GM18526 (cell line): ENCODE measurements at regions not wholly inside any gene's neighbourhood (a gene's known extent, or its start where the extent isn't known, plus 50 kb on each side); places are given as distances from the start of the nearest gene placed in this dataset.

Experiments used
- POLR2A ChIP-seq: IDR thresholded peaks from 3 replicates; pipeline ENCODE4 v1.6.1; 2011; ENCODE audit not compliant: insufficient read length; ENCODE audit errors: extremely low read depth

- no peak for TF ChIP-seq POLR2A
Observed at GRCh38 chr15:69987492-69988489, 109.9 kb downstream of the TLE3 start.

DNA sequence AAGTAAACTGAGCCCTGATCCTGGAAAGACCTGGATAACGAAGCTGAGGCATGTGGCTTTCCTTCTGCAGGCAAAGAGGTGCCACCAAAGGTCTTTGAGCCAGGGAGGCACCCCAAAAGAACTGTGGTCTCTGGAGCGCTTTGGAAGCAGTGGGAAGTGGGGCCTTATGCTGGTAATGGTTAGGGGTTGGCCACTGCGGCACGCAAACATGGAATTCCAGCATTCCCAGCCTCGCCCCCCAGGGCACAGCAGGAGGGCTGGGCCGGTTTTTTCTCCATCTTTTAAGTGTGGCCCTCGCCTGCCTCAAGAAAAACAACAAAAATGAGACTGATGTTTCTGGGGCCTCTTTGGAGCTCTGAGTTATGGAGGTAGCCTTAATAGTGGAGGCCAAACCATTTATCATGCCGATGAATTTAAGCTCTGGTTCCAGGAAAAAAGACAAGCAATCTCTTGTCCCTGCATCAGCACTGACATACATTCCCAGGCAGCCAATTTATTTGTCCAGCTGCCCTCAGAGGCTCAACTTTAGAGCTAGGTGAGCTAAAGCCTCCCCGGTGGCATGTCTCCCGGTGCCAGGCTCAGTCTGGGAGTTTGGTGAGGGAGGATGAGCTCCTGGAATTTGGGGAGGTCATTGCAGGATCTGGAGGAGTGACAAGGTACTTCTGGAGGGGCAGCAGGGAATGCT, 109.0 kb downstream of the TLE3 start:
- TF ChIP-seq POLR2A, result no peak

- no peak for TF ChIP-seq POLR2A
Observed at GRCh38 chr15:69990566-69991421, 106.9 kb downstream of the TLE3 start.

DNA sequence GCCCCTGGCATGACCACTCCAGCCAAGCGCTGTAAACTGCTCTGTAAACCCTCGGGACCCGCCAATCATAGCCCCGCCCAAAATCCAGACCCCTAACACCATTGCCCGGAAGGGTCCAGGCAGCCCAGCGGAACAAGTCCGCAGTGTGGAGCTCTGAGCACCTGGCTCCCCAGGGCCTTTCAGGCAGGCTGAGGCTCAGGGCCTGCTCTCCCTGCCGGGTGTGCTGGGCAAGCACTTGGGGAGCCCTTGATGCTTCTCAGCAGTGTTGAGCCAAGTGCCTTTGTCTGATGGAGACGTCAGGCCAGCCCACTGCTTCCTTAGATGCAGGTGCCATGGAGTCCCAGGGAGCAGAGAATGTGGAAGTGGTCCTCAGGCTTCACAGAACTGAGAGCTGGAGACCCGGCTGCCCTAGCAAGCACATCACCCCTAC, 106.2 kb downstream of the TLE3 start:
- no peak for TF ChIP-seq POLR2A

DNA sequence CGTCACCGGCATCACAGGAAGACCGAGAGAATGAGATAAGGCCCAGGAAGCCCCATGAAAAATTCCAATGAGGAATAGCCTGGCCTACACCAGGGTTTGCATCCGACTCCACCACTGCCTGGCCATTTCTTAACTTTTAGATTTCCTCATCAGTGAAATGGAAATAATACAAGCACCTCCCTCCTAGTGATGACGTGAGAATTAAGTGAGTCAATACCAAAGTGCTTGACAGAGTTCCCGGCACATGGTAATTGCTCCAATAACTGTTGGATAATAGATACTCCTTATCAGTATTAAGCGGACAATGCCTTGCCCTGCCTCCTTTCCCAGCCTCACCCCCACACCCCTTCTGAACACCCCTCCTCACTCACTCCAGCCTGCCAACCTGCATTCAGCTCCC, 105.4 kb downstream of the TLE3 start:
- TF ChIP-seq POLR2A, result no peak

- TF ChIP-seq POLR2A, result no peak
Observed at GRCh38 chr15:69994429-69995205, 103.1 kb downstream of the TLE3 start.

GRCh38 chr15:69996321-69997160, 101.2 kb downstream of the TLE3 start:
- TF ChIP-seq POLR2A, result no peak

DNA sequence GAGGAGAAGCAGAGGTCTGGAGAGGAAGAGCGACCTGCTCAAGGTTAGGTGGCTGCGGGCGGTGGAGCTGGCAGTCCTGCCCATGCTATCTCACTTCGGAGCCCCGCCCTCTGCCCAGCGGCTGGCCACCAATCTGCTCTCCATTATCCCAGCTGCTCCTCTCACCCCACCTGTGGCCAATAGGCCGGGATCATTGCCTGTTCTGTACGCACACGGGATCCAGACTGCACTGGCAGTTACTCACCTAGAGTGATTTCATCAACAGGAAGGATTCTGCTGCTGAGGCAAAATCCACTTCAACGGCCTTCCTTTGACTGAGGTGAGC, 100.6 kb downstream of the TLE3 start:
- no peak for TF ChIP-seq POLR2A
